Ovary (tissue), 3 donors: ENCODE measurements at regions not wholly inside any gene's neighbourhood (a gene's known extent, or its start where the extent isn't known, plus 50 kb on each side); places are given as distances from the start of the nearest gene placed in this dataset.

Experiments
- CTCF ChIP-seq, 3 donors: fragments of 450-650 bp in 2 of 3; fragments of 200-600 bp in 1 of 3; IDR thresholded peaks; one replicate each; pipeline versions ENCODE4 v1.5.1 to v1.8.0; 2016 to 2022; ENCODE audit warnings: antibody characterized with exemption in 3 of 3, mild to moderate bottlenecking in 1 of 3
- EP300 ChIP-seq: sonication (generic); formaldehyde crosslinking; IDR thresholded peaks from one replicate; pipeline ENCODE4 v1.6.1; 2017; ENCODE audit warnings: antibody characterized with exemption
- POLR2A ChIP-seq: fragments of 450-650 bp; IDR thresholded peaks from one replicate; pipeline ENCODE4 v1.6.1; 2017; ENCODE audit warnings: antibody characterized with exemption, mild to moderate bottlenecking, moderate library complexity
- donor health status: DM: no; HTN: no; CAD: no.

- peak; percentile 62 to 80 (median 69) for TF ChIP-seq CTCF (IDR thresholded peaks at IDR 0.05)
- no peak for TF ChIP-seq POLR2A
- TF ChIP-seq EP300, result no peak
These were observed 75.3 kb upstream of the BOC start for GRCh38 chr3:113136071-113136470.
